ENCODE measurements at regions not wholly inside any gene's neighbourhood (a gene's known extent, or its start where the extent isn't known, plus 50 kb on each side); places are given as distances from the start of the nearest gene placed in this dataset.

GRCh38 chr1:229887043-229887822, 179.8 kb upstream of the GALNT2 start:
- TF ChIP-seq CTCF (IDR thresholded peaks at IDR 0.05; ENCODE audit: borderline replicate concordance, insufficient read depth, low read depth, low read length), result no peak
- no peak overlapping the region for H3K4me3 ChIP-seq (ENCODE audit: low read depth, low read length)

- TF ChIP-seq CTCF (IDR thresholded peaks at IDR 0.05; ENCODE audit: borderline replicate concordance, insufficient read depth, low read depth, low read length), result no peak
- H3K4me3 ChIP-seq (ENCODE audit: low read depth, low read length), result no peak overlapping the region
These were observed 178.9 kb upstream of the GALNT2 start for GRCh38 chr1:229888157-229888556.

GRCh38 chr1:229888561-229889001, 178.5 kb upstream of the GALNT2 start:
- no peak for TF ChIP-seq CTCF (IDR thresholded peaks at IDR 0.05; ENCODE audit: borderline replicate concordance, insufficient read depth, low read depth, low read length)
- H3K4me3 ChIP-seq (ENCODE audit: low read depth, low read length), result no peak overlapping the region

GRCh38 chr1:229889031-229889517, 178.0 kb upstream of the GALNT2 start:
- no peak overlapping the region for H3K4me3 ChIP-seq (ENCODE audit: low read depth, low read length)
- TF ChIP-seq CTCF (IDR thresholded peaks at IDR 0.05; ENCODE audit: borderline replicate concordance, insufficient read depth, low read depth, low read length), result no peak

GRCh38 chr1:229891227-229891626, 175.8 kb upstream of the GALNT2 start:
- no peak for TF ChIP-seq CTCF (IDR thresholded peaks at IDR 0.05; ENCODE audit: borderline replicate concordance, insufficient read depth, low read depth, low read length)

GRCh38 chr1:229892515-229893117, 174.4 kb upstream of the GALNT2 start:
- TF ChIP-seq CTCF (IDR thresholded peaks at IDR 0.05; ENCODE audit: borderline replicate concordance, insufficient read depth, low read depth, low read length), result no peak
- H3K4me3 ChIP-seq (ENCODE audit: low read depth, low read length), result no peak overlapping the region

More at GRCh38 chr1:229891227-229891626, 175.8 kb upstream of the GALNT2 start:
- H3K4me3 ChIP-seq (ENCODE audit: low read depth, low read length), result no peak overlapping the region
